ENCODE measurements at regions not wholly inside any gene's neighbourhood (a gene's known extent, or its start where the extent isn't known, plus 50 kb on each side); places are given as distances from the start of the nearest gene placed in this dataset.

DNA sequence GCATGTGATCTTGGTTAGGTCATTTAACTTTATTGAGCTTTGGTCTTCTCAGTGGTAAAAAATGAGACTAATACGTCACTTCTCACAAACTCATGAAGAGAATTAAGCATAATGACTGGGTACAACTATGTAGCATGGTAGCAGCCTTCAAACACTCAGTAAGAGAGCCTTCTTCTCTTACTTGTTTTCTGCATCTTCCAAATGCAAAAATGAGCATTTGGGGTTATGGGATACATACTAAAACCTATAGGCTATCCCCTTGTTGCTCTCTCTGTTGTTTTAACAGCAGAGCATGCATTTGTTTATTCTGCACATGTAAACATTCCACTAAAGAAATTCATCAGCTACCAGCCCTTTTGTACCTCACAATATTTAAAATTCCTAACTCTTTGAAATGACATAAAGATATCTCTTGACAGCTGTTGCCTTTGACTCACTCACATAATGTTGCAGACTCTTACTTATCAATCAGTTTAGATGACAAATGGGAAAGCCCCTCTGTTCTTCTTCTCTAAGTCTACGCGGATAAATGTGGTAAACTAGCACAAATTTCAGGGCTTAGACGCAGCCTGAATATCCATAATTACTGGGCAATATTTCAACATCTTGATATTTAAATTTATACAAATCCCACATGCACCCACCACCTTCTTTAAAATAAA, 327.3 kb upstream of the SATB1 start:
- intact Hi-C loops (cut with DNase I) = no loop called here
- Histone ChIP-seq H3K27me3 (no peaks in the 10 kb centered on the region), H3K4me1 (no peaks in the 10 kb centered on the region), H3K4me3 (no peak overlapping the region), H3K9me3 (no peaks in the 10 kb centered on the region), H3K27ac (no peak overlapping the region), H3K36me3 (no peaks in the 10 kb centered on the region)
- DNase-seq (ENCODE audit: extremely low spot score in 2 of 2) = no peak
- TF ChIP-seq POLR2A (IDR thresholded peaks at IDR 0.05) (no peak), CTCF (IDR thresholded peaks at IDR 0.05) (no peak), POLR2AphosphoS5 (IDR thresholded peaks at IDR 0.05; ENCODE audit: insufficient read depth in 1 of 2, low read depth in 1 of 2) (no peak)

DNA sequence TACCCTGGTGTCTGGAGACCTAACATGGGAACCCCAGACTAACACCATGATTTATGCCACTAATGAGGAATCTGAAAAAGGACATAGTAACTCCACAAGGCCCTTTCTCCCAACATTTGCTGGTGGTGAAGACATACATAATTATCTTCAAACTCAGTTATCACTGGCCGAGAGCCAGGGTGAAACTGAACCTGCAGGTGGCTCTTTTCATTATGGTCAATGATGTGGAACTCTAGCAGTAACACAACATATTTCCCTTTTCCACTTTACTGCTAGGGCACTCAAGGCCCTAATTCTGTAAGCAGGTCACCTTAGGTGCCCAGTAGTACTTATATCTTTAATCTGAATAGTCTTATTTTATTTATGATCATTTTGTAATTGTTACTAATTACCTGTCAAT, 326.4 kb upstream of the SATB1 start:
- no peaks in the 10 kb centered on the region for H3K36me3 ChIP-seq
- H3K4me1 ChIP-seq = no peaks in the 10 kb centered on the region
- DNase-seq (ENCODE audit: extremely low spot score in 2 of 2) = no peak
- H3K9me3 ChIP-seq = no peaks in the 10 kb centered on the region
- no peaks in the 10 kb centered on the region for H3K27me3 ChIP-seq
- intact Hi-C loops (cut with DNase I) = no loop called here
- H3K4me3 ChIP-seq = no peak overlapping the region
- TF ChIP-seq POLR2A (IDR thresholded peaks at IDR 0.05) (no peak), CTCF (IDR thresholded peaks at IDR 0.05) (no peak), POLR2AphosphoS5 (IDR thresholded peaks at IDR 0.05; ENCODE audit: insufficient read depth in 1 of 2, low read depth in 1 of 2) (no peak)
- H3K27ac ChIP-seq = no peak overlapping the region

DNA sequence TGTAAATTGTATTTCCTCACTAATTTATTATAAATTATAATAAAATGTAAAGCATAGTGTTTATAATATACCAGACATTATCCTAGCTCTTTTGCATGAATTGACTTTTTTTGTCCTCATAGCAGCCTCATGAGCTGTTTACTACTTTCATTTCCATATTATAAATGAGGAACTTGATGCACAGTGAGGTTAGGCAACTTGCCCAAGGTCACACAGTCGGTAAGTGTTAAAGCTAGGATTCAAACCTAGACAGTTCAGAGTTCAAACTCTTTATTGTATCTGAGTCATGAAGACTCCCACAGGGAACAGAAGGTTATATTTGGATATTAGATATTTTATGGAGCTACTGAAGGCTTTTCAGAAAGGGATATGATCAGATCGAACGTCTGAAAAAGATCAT, 322.2 kb upstream of the SATB1 start:
- Histone ChIP-seq H3K9me3 (no peaks in the 10 kb centered on the region), H3K4me3 (no peak overlapping the region), H3K4me1 (no peaks in the 10 kb centered on the region), H3K27ac (no peak overlapping the region), H3K27me3 (no peaks in the 10 kb centered on the region), H3K36me3 (no peaks in the 10 kb centered on the region)
- TF ChIP-seq CTCF (IDR thresholded peaks at IDR 0.05) = no peak
- no peak for TF ChIP-seq POLR2AphosphoS5 (IDR thresholded peaks at IDR 0.05; ENCODE audit: insufficient read depth in 1 of 2, low read depth in 1 of 2)
- TF ChIP-seq POLR2A (IDR thresholded peaks at IDR 0.05) = no peak
- intact Hi-C loops (cut with DNase I) = no loop called here
- DNase-seq (ENCODE audit: extremely low spot score in 2 of 2) = no peak

- DNase-seq (ENCODE audit: extremely low spot score in 2 of 2) = no peak
- TF ChIP-seq CTCF (IDR thresholded peaks at IDR 0.05) = no peak
- TF ChIP-seq POLR2AphosphoS5 (IDR thresholded peaks at IDR 0.05; ENCODE audit: insufficient read depth in 1 of 2, low read depth in 1 of 2) = no peak
- no peak for TF ChIP-seq POLR2A (IDR thresholded peaks at IDR 0.05)
- Histone ChIP-seq H3K4me1 (no peaks in the 10 kb centered on the region), H3K9me3 (no peaks in the 10 kb centered on the region), H3K27ac (no peak overlapping the region), H3K27me3 (no peaks in the 10 kb centered on the region), H3K36me3 (no peaks in the 10 kb centered on the region), H3K4me3 (no peak overlapping the region)
- intact Hi-C loops (cut with DNase I) = no loop called here
Measured at GRCh38 chr3:18745472-18745871, 320.3 kb upstream of the SATB1 start.

GRCh38 chr3:18744472-18744871, 319.3 kb upstream of the SATB1 start:
- H3K27me3 ChIP-seq = no peaks in the 10 kb centered on the region
- H3K4me1 ChIP-seq = no peaks in the 10 kb centered on the region
- no peak for DNase-seq (ENCODE audit: extremely low spot score in 2 of 2)
- H3K27ac ChIP-seq = no peak overlapping the region
- no peaks in the 10 kb centered on the region for H3K9me3 ChIP-seq
- no peak overlapping the region for H3K4me3 ChIP-seq
- TF ChIP-seq POLR2AphosphoS5 (IDR thresholded peaks at IDR 0.05; ENCODE audit: insufficient read depth in 1 of 2, low read depth in 1 of 2) = no peak
- no peak for TF ChIP-seq CTCF (IDR thresholded peaks at IDR 0.05)
- no peak for TF ChIP-seq POLR2A (IDR thresholded peaks at IDR 0.05)
- H3K36me3 ChIP-seq = no peaks in the 10 kb centered on the region
- intact Hi-C loops (cut with DNase I) = no loop called here

Data from vagina (tissue), 2 donors.